Keratinocyte (primary cell): ENCODE measurements at regions not wholly inside any gene's neighbourhood (a gene's known extent, or its start where the extent isn't known, plus 50 kb on each side); places are given as distances from the start of the nearest gene placed in this dataset.

ENCODE experiments used
- EZH2 ChIP-seq: IDR thresholded peaks from one replicate; pipeline ENCODE4 v1.6.1; 2012; ENCODE audit warnings: inconsistent platforms, mild to moderate bottlenecking, low read length, moderate library complexity
- TF ChIP-seq, protein P1 (sequence below), 3 experiments: IDR thresholded peaks in 1 of 3; conservative IDR thresholded peaks in 1 of 3; optimal IDR thresholded peaks in 1 of 3; 2 replicates in 2 of 3; 3 replicates in 1 of 3; pipeline versions ENCODE3 to v1.5.1; 2011; ENCODE audit warnings: low read length in 3 of 3, mild to moderate bottlenecking in 3 of 3, moderate library complexity in 2 of 3, control low read depth in 1 of 3, inconsistent platforms in 1 of 3; ENCODE audit not compliant: insufficient read depth in 2 of 3; ENCODE audit errors: extremely low read depth in 1 of 3

DNA sequence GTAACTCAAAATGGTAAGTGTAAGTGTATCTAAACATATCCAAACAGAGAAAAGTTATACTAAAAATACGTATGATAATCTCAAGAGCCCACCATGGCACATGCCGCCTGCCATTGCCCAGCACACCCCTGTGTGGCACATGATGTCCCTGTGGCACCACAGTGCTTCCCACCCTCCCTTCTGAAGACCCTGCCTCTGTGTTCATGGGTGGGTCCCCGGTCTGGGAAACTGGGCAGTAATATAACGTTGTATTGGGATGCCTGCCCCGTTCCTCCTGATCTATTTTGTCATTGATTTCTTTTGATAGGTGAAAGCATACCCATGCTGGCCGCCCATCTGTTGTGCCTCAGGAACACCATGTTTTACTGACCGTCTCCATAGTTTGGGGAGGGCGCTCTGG, 296.8 kb upstream of the SHH start:
- TF ChIP-seq, protein P1, sequence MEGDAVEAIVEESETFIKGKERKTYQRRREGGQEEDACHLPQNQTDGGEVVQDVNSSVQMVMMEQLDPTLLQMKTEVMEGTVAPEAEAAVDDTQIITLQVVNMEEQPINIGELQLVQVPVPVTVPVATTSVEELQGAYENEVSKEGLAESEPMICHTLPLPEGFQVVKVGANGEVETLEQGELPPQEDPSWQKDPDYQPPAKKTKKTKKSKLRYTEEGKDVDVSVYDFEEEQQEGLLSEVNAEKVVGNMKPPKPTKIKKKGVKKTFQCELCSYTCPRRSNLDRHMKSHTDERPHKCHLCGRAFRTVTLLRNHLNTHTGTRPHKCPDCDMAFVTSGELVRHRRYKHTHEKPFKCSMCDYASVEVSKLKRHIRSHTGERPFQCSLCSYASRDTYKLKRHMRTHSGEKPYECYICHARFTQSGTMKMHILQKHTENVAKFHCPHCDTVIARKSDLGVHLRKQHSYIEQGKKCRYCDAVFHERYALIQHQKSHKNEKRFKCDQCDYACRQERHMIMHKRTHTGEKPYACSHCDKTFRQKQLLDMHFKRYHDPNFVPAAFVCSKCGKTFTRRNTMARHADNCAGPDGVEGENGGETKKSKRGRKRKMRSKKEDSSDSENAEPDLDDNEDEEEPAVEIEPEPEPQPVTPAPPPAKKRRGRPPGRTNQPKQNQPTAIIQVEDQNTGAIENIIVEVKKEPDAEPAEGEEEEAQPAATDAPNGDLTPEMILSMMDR (optimal IDR thresholded peaks at IDR 0.05 in 1 of 3, IDR thresholded peaks at IDR 0.05 in 1 of 3, conservative IDR thresholded peaks at IDR 0.05 in 1 of 3; ENCODE audit: extremely low read depth in 1 of 3, insufficient read depth in 2 of 3, low read length in 3 of 3): no peak
- no peak for TF ChIP-seq EZH2
